ENCODE measurements at regions not wholly inside any gene's neighbourhood (a gene's known extent, or its start where the extent isn't known, plus 50 kb on each side); places are given as distances from the start of the nearest gene placed in this dataset.
"Not testable (repeated sequence)": the region's sequence is repeated elsewhere in the genome, so short reads cannot be mapped to it uniquely, and the experiment has no call there.

DNA sequence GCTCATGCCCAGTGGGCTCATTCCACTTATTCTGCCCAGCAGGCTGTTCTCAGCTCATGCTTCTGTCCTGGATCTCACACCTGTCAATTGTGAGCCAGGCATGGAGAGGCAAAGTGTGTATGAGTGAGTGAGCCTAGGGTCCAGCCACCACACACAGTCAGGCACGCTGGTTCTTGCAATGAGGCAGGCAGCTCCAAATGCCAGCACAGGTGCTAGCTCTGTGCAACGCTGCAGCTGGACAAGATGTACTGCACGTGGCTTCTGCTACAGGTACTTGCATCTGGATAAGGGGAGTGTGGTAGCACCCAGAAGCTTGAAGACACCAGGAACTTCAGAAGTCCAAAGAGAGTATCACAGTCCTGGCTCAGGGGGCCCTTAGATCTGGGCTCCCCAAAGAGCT lies 1249.4 kb upstream of the IGFBP7 start:
- no peak for DNase-seq

DNA sequence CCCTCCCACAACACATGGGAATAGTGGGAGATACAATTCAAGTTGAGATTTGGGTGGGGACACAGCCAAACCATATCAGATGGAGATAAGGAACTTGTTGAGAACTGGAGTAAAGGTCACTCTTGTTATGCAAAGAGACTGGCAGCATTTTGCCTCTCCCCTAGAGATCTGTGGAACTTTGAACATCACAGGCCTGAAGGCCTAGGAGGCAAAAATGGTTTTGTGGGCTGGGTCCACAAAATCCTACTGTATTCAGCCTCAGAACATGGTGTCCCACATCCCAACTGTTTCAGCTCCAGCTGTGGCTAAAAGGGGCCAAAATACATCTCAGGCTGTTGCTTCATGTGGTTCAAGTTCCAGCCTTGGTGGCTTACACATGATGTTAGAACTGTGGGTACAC lies 1247.8 kb upstream of the IGFBP7 start:
- no peak for DNase-seq

DNA sequence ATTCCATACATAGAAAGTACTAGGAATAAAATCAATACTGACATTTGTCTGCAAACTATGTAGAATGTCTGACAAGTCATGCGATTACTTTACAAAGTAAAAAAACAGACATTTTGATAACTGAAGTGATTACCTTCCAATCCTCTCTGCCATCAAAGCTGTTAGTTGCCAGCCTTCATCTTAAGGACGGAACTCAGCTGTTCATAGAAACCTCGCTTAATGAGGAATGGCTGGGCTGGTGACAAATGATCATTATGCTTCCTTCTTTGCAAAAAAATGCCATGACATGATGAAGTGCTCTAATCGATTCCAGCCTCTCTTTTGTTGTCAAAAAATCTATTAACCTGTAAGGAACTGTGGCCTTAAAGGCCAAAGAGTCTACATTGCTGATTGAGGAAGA lies 1214.9 kb upstream of the IGFBP7 start:
- no peak for DNase-seq

DNA sequence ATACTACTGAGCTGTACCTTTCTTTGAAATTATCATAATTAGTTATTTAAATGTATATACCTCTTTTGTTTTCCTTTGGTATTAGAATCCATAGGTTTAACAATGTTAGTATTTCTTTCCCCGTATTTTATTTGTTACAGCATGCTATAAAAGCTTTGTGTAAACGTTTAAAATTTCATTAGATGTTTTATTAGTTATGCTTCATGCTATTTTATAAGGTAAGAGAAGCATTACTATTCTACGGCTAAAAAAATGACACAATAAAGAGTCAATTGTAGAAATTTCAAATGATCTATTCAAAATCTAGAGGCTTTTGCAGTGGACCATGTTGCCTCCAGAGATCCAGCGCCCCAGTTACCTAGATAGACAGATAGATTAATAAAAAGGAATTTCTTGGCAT lies 1203.3 kb upstream of the IGFBP7 start:
- no peak for DNase-seq

DNA sequence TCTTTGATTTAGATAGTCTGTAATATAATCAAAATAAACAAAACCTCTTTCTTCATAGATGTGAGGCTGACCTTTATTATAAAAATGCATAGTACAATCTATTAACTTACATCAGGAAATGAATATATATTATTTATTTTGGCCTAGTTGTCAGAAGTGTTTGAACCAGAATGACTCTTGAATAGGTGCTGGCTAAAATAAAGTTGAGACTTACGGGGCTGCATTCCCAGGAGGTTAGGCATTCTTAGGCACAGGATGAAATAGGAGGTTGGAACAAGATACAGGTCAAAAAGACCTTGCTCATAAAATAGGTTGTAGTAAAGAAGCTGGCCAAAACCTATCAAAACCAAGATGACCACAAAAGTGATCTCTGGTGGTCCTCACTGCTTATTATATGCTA lies 1193.3 kb upstream of the IGFBP7 start:
- no peak for DNase-seq

DNA sequence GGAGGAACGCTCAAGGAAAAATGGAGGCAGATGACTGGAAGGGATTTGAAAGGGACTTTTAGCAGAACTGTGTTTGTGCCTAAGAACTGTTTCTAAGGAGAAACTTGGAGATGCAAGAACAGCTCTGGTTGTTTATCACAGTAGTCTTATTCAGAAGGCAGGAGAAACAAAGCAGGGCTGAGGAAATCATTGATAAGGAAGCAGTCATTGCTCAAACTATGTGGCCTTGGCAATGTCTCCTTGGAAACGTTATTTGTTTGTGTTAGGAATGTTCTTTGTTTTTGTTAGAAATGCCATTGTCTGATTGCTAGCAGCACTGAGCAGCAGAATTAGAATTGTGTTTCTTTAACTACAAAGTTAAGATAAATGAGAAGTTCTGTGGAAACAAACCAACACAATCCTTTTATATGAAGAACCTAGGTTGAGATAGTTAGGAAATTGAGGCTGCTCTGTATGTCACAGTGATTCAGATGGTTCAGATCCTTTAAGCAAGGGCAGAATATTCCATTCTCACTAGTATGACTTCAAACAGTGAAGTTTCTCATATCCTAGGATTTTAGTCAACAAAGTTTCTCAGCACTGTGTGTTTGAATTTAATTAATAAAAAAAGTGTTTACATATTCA lies 1191.3 kb upstream of the IGFBP7 start:
- DNase-seq: no peak

DNA sequence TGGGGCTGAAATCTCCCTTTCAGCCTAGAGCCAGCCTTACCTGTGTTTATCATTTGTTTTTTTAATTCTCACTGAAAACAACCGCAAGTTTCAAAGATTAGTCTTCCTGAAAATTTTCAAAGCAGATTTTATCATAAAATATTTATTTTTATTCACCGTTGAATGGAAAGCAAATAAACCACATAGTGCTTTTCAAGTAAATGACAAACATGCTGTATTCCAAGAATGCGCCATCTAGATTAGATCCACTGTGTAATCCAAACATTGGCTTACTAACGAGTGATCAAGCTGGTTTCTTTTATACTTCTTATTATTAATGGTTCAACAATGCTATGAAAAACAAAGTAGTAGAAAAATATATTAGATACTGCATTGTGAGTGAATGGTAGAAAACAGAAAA lies 1176.2 kb upstream of the IGFBP7 start:
- DNase-seq: no peak

DNA sequence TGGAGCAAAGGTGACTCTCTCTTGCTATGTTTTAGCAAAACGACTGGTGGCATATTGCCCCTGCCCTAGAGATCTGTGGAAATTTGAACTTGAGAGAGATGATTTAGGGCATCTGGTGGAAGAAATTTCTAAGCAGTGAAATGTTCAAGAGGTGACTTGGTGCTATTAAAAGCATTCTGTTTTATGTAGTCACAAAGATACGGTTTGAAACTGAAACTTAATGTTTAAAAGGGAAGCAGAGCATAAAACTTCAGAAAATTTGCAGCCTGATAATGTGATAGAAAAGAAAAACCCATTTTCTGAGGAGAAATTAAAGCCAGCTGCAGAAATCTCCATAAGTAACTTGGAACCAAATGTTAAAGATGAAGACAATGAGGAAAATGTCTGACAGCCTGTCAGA lies 1170.7 kb upstream of the IGFBP7 start:
- DNase-seq: not testable (repeated sequence)

DNA sequence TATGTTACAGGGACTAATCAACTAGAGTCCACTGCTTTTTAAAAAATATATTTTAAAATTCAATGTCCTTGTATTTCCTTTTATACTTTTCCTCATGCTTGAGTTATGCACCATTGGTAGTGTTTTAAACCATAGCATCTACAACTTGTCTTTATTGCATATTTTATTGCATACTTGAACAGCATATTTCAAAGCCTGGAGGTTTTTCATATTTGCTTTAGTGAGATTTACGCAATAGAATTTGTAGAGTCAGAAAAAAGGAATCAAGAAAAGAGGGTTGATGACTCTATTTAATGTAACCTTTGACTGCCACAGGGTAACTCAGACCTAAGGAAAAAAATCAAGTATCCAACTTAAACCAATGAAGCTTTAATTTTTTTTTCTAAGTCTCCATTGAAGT lies 1165.7 kb upstream of the IGFBP7 start:
- DNase-seq: no peak

DNA sequence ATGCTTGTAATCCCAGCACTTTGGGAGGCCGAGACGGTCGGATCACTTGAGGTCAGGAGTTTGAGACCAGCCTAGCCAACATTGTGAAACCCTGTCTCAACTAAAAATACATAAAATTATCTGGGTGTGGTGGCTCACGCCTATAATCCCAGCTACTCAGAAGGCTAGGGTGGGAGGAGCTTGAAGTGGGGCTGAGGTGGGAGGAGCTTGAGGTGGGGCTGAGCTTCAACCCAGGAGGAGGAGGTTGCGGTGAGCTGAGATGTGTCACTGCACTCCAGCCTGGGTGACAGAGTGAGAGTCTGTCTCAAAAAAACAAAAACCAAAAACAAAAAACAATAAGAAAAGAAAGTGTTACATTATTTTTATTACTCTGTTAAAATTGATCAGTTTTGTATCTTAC lies 1164.4 kb upstream of the IGFBP7 start:
- no peak for DNase-seq

DNA sequence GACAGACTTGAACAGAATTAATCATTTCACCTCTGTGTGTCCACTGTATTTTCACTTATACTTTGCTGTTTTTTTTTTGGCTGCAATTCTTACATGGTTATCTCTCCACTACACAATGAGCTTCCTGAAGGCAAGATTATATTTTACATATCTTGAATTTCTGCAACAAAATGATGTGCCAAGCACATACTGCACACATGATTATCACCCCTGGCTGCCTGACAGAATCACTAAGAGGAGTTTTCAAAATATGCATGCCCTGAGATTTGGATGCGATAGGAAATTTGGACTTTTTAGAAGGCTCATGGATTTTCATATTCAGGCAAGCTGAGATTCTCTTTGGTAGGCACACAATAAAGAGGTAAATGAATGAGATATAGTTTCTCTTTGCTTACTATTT lies 1162.1 kb upstream of the IGFBP7 start:
- no peak for DNase-seq

DNA sequence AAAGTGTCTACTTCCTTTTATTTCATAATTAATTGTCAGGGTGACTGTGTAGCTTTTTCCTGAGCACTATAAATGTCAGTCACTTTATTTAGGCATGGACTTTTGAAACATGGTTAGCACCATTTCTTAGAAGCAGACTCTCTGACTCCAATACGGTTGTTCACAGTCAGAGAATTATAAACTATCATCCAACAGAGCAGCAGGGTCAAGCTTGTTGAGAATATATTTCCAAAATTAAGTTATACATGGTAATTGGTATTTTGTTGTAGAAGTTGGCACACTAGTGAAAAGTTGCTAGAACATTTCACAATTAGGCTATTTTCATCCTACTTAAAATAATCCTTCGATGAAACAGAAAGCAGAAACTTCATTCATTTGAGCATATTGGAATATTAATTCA lies 1155.5 kb upstream of the IGFBP7 start:
- no peak for DNase-seq

DNA sequence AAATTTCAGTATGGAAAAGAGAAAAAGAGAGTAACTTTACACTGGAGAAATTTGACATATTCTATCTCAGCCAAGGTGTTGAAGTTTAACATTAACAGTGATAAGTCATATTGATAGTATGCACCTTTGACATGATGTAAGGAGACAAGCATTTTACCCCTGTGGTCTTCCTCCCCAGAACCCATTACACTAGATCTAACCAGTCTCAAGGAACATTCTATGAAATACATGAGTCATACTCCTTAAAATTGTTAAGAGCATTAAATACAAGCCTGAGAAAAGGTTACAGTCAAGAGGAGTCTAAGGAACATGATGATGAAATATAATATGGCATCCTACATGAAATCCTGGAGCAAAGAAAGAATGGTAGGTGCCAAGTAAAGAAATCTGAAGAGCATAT lies 1151.3 kb upstream of the IGFBP7 start:
- DNase-seq: no peak

DNA sequence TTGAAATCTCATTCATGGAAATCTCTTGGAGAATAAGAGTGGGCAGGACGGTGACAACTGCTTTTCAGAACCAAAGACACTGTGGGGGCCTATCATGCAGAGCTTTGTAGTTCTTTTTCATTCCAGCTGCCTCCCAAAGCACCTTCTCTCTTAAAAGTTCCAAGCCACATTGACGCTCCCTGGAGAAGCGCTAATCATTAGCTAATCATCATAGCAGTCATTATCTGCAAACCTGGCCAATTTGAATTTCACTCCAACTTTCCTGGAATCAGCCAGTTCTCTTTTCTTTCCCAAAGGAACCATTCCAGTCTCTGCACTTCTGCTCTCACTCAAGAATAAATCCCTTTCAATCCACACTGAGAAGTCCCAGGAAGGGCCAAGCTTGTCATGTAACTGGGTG lies 1144.1 kb upstream of the IGFBP7 start:
- DNase-seq: no peak

DNA sequence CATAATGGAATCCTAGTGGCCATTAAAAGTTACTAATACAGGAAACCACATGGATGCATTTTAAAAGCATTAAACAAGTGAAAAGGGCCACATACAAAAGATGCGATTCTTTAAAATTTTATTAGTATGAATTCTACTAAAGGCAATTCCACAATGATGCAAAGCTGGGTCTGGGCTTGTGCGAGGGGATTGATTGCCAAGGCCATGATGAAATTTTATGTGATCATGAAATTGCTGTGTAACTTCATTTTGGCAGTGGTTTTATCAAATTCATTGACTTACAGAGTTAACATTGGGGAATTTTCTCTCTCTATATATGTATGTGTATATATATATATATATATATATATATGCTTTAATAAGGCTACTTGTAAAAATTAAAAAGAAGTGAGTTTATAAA lies 1142.5 kb upstream of the IGFBP7 start:
- DNase-seq: no peak

DNA sequence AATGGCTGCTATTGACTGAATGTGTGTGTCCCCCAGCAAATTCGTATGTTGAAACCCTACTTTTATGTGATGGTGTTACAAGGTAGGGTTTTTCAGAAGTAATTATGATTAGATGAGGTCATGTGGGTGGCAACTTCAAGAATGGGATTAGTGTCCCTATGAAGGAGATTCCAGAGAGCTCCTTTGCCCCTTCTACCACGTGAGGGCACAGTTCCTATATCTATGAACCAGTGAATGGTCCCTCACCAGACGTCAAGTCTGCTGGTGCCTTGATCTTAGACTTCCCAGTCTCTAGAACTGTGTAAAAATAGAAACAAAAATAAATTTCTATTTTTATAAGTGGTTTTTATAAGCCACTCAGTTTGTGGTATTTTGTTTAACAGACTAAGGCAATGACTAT lies 1137.6 kb upstream of the IGFBP7 start:
- no peak for DNase-seq

DNA sequence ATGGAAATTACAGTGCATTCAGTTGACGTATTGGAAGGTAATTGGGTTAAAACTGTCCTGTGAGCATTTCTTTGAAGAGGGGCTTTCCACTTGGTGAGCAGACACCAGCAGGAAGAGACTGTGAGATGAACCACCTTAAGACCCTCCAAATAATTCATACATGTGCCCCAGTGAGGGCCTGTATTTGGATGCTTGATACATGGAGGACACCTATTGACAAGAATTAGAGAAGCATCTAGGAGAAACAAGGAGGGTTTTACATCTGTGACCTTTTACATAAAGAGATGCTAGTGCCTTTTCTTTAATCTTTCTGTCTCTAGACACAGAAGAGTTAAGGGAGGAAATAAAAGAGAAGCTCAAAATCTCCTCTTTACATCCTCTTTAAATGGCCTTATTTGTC lies 1115.3 kb upstream of the IGFBP7 start:
- DNase-seq: no peak

DNA sequence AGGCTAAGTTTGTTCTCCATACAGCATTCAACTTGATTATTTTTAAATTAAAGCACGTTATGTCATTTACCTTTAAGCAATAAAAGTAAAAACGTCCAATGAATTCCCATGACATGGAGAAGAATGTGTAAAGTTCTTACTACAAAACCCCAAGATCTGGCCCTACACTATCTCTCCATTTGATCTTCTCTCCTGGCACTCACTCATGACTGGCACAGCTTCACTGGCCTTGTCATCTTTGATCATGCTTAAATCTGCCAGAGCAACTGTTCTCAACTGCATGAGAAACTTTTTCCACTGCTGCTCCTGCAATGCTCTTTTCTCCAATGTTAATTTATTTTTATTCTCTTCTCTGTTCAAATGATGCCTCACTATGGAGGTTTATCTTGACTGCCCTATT lies 1109.0 kb upstream of the IGFBP7 start:
- no peak for DNase-seq

DNA sequence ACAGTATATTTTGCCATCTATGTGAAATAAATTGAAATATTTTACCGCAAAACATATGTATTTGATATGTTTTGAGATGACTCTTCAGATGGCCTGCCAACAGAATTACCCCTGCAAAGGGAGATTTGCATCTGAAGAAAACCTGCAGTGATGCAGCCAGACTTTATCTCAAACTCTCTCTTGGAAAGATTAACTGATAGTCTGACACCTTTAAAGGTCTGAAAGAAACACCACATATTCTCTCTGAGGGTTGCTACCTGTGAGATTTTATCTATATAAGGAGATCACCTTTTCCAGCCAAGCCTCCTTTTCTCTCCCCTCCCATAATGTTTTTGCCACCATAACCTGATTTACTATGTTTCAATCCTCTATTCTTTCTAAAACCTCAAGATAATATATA lies 1106.3 kb upstream of the IGFBP7 start:
- DNase-seq: no peak

DNA sequence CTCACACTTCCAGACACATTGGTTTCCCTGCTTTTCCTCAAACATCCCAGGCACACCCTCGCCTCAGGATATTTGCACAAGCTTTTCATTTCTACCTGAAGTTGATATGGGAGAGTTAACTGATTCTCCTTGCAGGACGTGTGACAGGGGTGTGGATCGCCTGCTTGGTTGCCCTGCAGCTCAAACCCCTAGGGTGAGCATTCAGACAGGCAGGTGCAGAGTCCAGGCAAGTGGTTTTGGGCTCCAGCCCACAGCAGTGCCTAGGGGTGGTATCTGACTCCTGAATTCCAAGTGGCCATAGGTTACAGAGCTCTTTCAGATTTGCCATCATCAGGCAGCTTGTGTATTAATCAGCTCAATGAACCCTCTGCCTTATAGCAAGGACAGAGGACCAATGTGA lies 1104.2 kb upstream of the IGFBP7 start:
- no peak for DNase-seq

DNA sequence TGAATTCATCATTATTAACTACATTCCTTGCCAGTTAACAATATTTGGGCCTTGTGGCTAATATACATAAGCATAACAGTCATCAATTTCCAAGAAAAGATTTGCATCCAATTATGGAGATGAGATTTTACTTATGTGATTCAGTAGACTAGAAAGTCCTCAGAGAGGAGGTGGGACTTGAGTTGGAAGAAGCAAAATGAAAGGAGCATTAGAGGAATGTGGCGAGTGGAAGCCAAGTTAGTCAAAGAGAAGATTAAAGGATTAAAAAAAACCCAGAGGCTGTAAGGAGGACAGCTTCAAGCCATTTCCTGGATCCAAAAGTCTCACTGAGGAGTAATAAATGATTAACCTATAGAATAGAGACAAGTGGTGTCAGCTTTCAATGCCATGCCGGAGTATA lies 1099.4 kb upstream of the IGFBP7 start:
- no peak for DNase-seq

DNA sequence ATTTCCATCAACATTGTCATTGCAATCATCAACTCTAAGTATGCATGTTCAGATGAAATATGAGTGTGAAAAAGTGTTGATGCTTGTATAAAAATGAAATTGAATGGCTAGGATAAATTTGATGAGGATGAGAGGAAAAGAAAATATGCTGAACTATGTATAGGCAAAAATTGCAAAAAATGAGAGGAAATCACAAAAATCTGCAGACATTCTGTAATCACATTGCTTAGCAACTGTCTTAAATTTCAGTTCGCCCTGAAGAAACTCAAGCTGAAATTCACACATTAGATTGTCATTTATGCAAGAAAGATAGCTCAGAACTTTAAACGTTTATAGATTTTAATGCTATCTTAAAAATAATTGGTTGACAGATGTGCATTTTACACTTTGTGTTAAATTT lies 1098.8 kb upstream of the IGFBP7 start:
- no peak for DNase-seq

DNA sequence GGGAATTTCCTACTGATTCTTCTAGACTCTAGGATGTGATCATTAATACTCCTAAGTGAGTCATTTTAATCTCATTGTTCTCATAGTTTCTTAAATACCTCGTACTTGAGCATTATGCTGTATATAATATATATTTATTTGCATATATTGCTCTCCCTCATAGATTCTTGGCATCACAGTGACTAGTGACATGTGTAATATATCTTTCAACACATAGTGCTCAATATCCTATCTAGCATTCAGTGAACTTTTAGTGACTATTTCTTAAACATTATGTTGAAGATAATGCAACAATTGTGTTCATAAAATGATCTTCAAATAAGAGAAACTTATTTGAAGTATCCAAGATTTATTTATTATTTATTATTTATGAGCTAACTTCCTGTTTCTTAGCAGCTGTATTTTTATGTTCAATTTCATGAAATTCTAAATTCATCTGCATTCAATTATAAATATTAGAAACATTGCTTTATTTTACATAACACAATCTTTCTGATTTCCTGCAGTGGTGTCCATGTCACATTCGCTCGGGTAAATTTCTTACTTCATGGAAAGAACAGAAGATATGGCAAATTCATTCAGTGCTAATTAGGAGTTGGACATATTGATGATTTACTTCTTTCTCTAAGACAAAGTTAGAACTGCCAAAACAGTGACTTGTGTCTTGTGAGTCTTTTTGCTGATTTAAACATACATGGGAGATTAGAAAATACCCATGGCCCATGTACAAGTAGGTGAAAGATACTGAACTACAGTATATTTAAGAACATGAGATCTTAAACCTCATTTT lies 1095.5 kb upstream of the IGFBP7 start:
- DNase-seq: no peak

DNA sequence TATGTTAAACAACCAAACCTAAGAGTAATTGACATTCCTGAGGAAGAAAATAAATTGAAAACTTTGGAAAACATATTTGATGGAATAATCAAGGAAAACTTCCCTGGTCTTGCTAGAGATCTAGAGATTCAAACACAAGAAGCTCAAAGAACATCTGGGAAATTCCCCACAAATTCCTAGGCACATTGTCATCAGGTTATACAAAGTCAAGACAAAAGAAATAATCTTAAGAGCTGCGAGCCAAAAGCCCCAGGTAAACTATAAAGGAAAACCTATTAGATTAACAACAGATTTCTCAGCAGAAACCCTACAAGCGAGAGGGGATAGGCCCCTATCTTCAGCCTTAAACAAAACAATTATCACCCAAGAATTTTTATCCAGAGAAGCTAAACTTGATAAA lies 1082.0 kb upstream of the IGFBP7 start:
- no peak for DNase-seq

DNA sequence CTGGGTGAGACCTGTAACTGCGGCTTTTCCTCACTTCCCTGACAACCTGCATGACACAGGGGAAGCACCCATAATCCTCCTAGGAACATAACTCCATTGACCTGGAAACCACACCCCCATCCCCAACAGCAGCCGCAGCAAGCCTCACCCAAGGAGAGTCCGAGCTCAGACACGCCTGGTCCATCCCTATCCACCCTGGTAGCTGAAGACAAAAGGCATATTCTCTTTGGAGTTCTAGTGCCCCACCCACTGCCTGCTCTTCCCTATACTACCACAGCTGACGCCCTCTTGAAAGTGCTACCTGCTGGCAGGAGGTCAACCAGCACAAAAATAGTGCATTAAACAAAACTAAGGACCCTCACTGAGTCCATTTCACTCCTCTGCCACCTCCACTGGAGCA lies 1080.9 kb upstream of the IGFBP7 start:
- no peak for DNase-seq
